Upper lobe of right lung (tissue), 1 donor: ENCODE measurements at regions not wholly inside any gene's neighbourhood (a gene's known extent, or its start where the extent isn't known, plus 50 kb on each side); places are given as distances from the start of the nearest gene placed in this dataset.

Experiments
- ATAC-seq: fragments of 200-7000 bp; cut with Tn5 transposase; one replicate; pipeline ENCODE4 v1.9.1; 2020; ENCODE audit warnings: mild to moderate bottlenecking, moderate library complexity
- DNase-seq: peaks from one replicate; pipeline ENCODE4 v3.0.0-alpha.2; 2020
- H3K27ac ChIP-seq: fragments of 200-600 bp; one replicate; pipeline ENCODE4 v1.8.0; 2022
- H3K27me3 ChIP-seq: fragments of 200-600 bp; one replicate; pipeline ENCODE4 v1.8.0; 2022; ENCODE audit warnings: mild to moderate bottlenecking
- H3K36me3 ChIP-seq: fragments of 200-600 bp; one replicate; pipeline ENCODE4 v1.8.0; 2022
- H3K4me1 ChIP-seq: fragments of 200-600 bp; one replicate; pipeline ENCODE4 v1.8.0; 2022
- H3K4me3 ChIP-seq: fragments of 200-600 bp; one replicate; pipeline ENCODE4 v1.8.0; 2022; ENCODE audit warnings: mild to moderate bottlenecking
- H3K9me3 ChIP-seq: fragments of 200-600 bp; one replicate; pipeline ENCODE4 v1.8.0; 2022
- CTCF ChIP-seq: fragments of 200-600 bp; IDR thresholded peaks from one replicate; pipeline ENCODE4 v1.8.0; 2022; ENCODE audit warnings: antibody characterized with exemption
- intact Hi-C: fragments of 100-400 bp; cut with DNase I; formaldehyde crosslinking; loops from one replicate; pipeline ENCODE4 v1.11.0; 2022
- donor health status: DM: no; HTN: yes; CAD: no; lungs with severe emphysema.

GRCh38 chr1:163897412-163898155, 575.8 kb downstream of the NUF2 start:
- DNase-seq = no peak
- Histone ChIP-seq H3K27ac (no peak overlapping the region), H3K4me1 (no peaks in the 10 kb centered on the region), H3K4me3 (no peak overlapping the region), H3K9me3 (no peaks in the 10 kb centered on the region), H3K27me3 (no peaks in the 10 kb centered on the region), H3K36me3 (no peaks in the 10 kb centered on the region)
- intact Hi-C loops = no loop called here
- no peak for TF ChIP-seq CTCF
- no peak for ATAC-seq

- Histone ChIP-seq H3K4me3 (no peak overlapping the region), H3K4me1 (no peaks in the 10 kb centered on the region), H3K27me3 (no peaks in the 10 kb centered on the region), H3K9me3 (no peaks in the 10 kb centered on the region), H3K36me3 (no peaks in the 10 kb centered on the region), H3K27ac (no peak overlapping the region)
- no peak for ATAC-seq
- intact Hi-C loops = no loop called here
- no peak for DNase-seq
- no peak for TF ChIP-seq CTCF
These were observed 584.5 kb downstream of the NUF2 start for GRCh38 chr1:163906283-163906682.

GRCh38 chr1:163912170-163912884, 590.6 kb downstream of the NUF2 start:
- Histone ChIP-seq H3K4me3 (no peak overlapping the region), H3K9me3 (no peaks in the 10 kb centered on the region), H3K4me1 (no peaks in the 10 kb centered on the region), H3K36me3 (no peaks in the 10 kb centered on the region), H3K27me3 (no peaks in the 10 kb centered on the region), H3K27ac (no peak overlapping the region)
- ATAC-seq (no peak), DNase-seq (no peak)
- no peak for TF ChIP-seq CTCF
- intact Hi-C loops = no loop called here

GRCh38 chr1:163914785-163915413, 593.1 kb downstream of the NUF2 start:
- Histone ChIP-seq H3K9me3 (no peaks in the 10 kb centered on the region), H3K36me3 (no peaks in the 10 kb centered on the region), H3K27ac (no peak overlapping the region), H3K27me3 (no peaks in the 10 kb centered on the region), H3K4me1 (no peaks in the 10 kb centered on the region), H3K4me3 (no peak overlapping the region)
- intact Hi-C loops = no loop called here
- no peak for TF ChIP-seq CTCF
- ATAC-seq = no peak
- DNase-seq = no peak

- Histone ChIP-seq H3K4me3 (no peak overlapping the region), H3K4me1 (no peaks in the 10 kb centered on the region), H3K27ac (no peak overlapping the region), H3K27me3 (no peaks in the 10 kb centered on the region), H3K36me3 (no peaks in the 10 kb centered on the region), H3K9me3 (no peaks in the 10 kb centered on the region)
- ATAC-seq = no peak
- intact Hi-C loops = no loop called here
- TF ChIP-seq CTCF = no peak
- no peak for DNase-seq
These were observed 601.0 kb downstream of the NUF2 start for GRCh38 chr1:163922743-163923201.
